Renal pelvis (tissue), 1 donor: ENCODE measurements at regions not wholly inside any gene's neighbourhood (a gene's known extent, or its start where the extent isn't known, plus 50 kb on each side); places are given as distances from the start of the nearest gene placed in this dataset.

Experiments
- DNase-seq: peaks from one replicate; pipeline ENCODE4 v3.0.0-alpha.2; 2013

DNA sequence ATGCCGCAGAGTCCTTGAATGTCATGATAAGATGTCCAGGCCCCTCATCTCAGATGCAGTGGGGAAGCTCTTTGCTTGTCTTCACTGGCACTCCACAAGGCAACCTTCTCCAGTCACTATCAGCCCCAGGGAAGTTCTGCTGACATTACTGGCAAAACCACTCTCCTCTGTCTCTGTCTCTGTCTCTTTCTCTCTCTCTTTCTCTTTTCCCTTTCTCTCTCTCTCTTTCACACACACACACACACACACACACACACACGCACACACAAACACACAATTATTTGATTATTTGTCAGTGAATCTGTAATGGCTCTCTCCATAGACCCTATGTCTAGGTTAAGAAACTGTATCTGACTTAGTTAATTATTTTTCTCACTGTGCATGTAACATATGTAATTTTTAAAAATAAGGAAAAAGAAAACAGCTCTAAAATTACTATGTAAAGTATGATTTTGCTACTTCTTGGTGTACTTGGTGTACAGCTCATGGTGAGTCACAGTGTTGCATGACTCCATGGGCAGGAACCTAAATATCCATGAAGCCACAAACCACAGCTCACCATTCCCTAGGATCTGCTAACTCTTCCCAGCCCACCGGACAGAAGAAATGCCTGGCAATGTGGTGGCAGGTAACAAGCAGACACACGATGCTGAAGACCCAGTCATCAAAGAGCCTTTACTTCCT, 594.9 kb upstream of the ID2 start:
- no peak for DNase-seq

DNA sequence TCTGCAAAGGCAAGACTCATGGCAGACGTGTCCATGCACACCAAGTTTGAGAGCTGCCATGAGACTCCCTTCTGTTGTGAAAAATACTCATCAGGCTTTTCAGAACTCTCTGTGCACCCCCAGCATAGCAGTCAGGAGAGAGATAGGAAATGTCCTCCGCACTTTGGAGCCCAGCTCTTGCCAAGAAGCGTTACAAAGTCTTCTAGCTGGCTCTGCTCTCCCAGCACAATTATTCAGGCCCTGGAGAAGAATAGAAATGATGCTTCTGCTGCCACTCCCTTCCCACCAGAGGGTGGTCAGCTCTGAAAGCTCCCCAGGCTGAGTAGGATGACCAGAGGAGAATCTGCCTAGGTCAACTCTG, 594.4 kb upstream of the ID2 start:
- no peak for DNase-seq

DNA sequence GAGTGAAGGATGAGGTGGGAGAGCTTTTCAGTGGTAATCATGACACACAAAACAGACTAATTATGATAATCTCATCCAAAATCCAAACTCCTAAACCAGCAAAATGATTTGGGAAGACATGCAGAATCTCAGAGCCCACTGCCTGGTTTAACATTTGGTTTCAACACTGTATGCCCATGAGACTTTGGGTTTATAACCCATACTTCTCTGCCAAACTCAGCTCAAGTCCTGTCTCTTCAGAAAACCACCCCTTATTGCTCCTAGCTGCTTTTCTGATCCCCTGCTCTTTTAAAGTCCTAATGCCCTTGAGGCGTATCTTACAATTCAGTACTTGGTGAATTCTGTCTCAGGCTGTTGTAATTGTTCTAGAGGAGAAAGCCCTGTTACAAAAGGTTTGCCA, 593.0 kb upstream of the ID2 start:
- no peak for DNase-seq

DNA sequence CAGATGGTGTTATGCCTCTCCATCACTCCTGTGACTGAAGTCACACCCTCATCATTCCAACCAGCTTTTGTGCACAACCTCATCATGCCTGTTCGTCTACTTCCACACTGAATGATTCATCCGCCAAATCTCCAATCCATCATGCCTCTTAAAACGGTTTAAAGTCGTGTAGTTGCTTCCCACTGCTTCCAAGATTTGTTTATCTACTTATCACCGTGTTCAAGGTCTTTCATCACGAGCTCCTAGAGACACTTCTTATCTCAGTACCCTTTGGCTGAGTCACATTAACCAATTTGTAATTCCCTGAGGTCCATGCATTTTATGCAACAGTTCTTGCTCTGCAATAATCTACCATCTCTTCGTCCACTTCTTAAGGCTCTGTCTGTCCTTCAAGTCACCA, 592.3 kb upstream of the ID2 start:
- no peak for DNase-seq

DNA sequence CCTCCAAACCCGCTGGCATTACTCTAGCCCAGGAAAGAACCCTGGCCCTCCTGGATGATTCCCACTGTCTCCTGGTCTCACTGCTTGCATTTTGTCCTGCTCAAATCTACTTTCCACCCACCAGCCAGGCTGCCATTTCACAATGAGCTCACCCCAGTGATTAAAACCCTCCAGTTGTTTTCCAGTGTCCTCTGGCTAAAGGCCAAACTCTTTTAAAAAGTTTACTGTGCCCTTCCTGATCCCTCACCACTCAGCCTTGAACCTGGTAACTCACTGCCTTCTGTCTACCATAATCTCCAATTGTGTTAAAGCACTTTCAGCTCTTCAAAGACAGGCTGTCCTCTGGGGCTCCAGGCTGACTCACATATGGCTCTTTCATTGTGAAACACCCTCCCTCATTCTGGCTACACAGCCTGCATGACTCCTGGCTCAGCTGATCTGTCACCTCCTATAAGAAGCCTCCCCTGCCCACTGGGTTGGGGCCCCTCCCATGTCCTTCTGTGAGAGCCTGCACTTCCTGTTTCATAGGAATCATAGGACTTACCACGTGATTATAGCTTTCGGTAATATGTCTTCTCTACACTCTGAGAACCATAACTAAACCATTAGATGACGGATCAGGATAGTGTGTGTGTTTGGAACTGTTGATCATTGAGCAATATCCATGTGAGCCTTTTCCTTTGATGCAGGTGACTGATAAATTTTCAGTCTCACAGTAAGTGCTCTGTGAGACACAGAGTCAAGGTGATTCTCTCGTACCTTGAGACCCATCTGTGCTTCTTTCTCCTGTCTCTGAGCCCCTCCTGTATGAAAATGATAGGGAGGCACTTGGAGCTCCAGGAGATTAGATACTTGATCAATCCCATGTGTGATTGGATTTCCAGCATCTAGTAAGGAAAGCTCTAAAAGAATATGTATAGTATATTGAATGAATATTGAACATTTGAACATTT, 590.8 kb upstream of the ID2 start:
- no peak for DNase-seq

DNA sequence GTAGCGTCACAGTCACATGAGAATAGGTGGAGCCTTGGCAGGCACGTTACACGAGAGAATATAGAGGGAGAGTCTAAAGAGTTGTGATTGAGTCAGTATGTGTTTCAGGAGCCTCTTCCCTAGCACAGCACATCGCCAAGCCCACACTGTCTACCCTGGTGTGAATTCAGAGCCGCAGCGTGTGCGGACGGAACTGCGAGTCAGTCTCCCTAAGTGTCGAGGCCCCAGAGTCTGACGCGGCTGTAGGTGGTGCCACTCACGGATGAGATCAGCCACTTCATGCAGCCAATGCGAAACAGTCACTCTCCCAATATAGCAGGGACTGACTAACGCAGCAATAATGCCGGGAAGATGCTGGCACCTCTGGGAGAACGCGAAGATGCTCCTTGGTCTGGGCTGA, 587.3 kb upstream of the ID2 start:
- no peak for DNase-seq

DNA sequence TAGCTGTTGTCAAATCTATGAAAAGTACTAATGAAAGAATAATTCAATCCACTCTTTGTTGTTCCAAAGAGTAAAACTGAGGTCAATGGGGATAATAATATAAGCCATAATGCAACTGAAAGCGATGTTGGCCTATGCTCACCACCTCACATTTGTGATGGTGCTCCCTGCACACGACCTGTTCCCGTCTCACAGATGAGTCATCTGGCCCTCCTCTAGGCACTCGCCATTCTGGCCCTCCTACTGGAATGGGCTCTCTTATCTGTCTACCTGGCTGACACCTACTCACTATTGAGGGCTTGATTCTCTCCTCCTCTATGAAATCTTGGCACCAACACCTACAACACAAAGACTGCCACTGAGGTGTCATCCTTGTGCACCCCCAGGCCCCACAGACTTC, 585.9 kb upstream of the ID2 start:
- DNase-seq, result no peak

DNA sequence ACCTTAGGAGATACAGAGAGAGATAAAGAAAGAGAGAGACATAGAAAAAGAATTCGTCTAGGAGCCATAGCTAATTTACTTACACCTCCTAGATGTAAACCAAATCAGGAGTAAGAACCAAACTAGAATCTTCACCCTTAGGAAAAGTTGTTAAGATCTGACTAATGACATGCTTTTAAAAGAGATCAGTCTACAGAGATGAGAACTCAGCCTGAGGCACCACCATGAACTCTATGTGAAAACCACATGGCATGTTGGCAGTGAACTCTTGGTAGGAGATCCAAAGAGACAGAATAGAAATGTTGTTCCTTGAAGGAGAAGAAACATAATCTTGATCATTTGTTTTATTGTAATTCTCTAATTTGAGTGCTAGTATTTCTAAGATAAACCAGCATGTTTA, 585.4 kb upstream of the ID2 start:
- no peak for DNase-seq

DNA sequence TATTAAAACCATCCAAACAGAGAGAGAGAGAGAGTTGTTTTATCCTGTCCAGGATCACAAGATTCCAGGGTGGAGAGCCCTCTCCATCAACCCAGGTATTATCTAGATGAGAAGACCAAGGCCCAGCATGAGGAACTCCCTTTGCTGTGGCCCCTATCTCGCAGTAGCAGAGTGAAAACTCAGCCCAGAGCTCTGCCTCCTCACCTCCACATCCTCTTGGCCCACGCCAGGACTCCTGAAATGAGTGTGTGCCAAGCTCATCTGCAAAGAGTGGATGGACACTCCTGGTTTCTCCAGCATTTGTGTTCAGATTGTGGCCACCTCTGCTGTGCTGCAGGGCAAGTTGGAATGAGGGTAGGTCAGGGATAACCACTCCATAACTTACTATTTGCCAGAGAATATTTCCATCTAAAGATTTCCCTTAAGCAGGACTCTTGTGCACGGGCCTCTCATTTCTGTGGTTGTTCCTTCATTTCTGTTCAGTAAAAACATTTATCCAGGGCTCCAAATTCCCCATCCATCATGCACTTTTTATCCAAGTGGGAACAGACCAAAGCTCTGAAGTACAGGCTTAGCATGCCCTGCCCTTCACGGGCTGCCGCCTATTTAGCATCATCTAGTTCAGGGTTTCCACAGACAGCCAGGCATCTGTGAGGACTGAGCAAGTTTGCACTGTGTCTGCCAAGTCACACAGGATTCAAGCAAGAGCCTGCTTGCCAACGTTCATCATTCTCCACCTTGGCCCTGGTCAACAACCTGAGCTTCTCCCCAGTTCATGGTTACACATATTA, 583.2 kb upstream of the ID2 start:
- DNase-seq, result no peak

DNA sequence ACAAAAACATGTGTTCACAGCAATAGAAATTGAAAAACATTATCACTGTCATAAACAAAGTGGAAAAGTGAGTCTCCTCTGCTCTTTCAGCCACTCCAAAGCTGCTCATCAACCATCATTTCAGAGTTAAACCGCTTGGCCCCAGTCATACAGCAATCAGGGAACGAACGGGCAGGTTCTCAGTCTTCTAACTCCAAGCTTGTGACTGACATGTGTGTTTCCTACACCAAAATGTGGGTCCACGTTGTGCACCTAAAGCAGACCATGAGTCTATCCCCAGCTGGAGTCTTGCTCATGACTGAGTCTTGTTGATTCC, 582.6 kb upstream of the ID2 start:
- DNase-seq, result no peak

DNA sequence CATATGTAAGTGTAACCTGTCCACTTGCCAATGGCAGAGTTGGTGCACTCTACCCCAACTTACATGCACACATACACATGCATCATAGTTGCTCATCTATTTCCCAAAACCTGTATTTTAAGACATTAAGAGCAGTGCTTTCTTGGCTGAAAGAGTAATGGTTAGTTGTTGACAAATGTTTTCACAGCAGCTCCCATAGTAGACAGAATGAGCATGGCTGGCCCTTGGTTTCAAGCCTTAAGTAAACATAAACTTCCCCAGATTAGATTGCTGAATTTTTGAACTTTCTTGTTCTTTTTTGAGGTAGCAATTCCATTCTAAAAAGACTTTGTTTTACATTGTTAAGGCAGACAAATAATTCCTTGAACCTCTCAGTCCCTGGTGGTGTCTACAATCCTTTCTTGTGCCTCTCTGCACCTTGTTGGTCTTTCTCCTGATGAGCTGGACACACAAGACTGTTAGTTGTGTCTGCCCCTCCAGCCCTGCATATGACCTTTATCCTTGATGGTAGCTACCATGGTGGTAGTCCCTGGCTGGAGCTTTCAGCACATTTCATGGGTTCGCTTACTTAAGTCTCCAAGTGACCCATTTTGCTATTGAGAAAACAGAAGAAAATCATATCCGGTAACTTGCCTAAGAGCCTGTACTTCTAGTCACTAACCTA, 580.1 kb upstream of the ID2 start:
- DNase-seq, result no peak

DNA sequence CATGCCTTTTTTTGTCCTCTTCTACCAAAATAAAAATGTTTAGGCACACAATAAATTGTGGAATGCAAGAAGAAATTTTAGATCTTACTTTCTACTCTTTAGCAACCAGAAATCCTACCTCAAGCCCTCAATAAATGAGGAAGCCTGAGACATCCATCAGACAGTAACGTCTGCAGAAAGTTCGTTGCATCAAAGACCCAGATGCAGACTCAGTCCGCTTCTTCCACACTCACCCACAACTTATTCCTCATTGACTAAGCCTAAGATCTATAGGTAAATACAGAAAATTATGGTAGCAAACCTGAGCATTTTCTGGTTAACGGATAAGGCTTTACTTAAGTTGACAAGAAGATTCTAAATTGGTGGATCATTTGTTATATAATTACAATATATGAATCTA, 579.4 kb upstream of the ID2 start:
- no peak for DNase-seq

DNA sequence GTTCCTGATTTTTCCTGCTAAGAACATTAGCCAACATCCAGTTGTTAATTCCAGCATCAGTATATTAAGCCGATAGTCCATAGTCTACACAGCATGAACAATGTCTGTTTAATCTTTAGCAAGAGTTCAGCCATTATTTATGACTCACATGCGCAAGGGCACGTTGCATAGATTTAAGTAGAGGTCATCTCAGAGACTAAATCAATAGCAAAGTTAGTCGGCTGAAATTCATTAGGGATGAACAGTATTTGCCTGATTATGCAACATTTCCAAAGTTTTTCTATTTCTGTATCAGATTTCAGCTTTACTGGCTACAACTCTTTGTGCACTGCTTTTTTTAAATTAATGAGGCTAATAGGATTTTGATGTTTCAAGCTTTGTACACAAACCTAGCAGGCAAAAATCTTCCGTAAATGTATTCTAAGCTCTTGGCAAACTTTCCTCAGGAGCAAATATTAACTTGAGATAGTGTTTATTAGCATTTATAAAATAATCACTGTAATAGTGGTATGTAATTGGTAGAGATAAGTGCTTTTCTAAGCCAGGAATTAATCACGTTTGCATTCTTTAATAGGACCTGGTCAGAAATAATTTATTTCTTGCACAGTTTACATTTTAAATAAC, 578.7 kb upstream of the ID2 start:
- no peak for DNase-seq

DNA sequence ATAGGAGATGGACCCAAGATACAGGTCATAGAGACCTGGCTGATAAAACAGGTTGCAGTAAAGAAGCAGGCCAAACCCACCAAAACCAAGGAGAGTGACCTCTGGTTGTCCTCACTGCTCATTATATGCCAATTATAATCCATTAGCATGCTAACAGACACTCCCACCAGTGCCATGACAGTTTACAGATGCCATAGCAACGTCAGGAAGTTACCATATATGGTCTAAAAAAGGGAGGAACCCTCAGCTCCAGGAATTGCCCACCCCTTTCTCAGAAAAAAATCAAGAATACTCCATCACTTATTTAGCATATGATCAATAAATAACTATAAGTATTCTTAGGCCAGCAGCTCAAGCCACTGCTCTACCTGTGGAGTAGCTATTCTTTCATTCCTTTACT, 574.7 kb upstream of the ID2 start:
- DNase-seq, result no peak

DNA sequence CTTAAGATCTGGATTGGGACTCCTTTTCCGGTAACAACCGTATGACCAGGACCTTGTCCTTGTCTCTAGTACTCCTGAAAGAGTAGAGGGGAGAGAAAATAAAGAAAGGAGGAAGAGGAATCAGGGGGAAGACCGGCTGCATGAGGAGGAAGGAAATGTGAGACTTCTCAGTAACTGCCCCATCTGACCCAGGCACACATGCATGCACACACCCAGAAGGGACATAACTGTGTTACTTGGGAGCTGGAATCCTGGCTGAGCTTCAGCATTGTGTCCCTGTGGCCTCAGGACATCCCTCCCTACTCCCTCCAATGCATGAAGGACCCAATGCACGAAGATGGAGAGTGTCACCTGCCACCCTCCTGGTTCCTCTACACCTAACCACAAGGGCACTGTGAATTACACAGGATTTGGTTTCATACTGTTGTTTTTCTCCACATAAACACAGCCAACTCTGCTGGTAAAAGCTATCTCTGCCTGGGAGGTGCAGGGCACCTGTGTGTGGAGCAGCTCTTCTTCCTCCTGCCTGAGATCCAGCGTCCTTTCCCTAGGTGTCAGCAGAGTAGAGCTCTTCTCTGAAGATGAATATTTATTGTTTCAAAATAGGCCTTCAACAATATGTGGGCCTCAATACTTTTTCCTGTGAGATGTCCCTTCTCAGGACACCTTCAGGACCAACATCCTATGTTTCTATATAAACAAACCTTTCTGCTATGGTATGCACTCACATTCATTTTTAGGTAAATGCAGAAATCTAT, 574.1 kb upstream of the ID2 start:
- DNase-seq, result no peak

DNA sequence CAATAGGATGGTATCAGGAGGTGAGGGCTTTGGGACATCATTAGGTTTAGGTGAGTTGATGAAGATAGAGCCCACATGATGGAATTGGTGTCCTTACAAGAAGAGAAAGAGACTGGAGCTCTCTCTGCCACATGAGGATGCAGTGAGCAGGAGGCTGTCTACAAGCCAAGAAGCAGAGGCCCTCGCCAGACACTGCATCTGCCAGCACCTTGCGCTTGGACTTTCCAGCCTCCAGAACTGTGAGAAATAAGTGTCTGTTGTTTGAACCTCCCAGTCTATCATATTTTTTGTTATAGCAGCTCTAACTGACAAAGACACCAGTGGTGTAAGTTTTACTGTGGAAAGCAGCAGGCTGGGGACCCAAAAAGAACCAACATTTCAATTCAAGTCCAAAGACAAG, 571.1 kb upstream of the ID2 start:
- DNase-seq, result no peak

DNA sequence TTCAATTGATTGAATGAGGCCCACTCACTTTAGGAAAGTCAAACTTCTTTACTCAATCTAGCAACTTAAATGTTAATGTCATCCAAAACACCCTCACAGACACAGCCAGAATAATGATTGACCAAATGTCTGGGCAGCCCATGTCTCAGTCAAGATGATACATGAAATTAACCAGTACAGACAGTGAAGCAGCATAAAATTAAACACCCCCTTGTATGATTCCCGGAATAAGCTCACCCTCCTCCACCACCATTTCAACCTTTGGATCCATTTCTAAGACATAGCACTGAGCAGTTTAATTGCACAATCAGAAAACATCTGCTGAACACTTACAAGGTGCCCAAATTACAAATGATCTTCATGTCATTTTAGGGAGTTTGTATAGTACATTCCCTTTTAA, 570.7 kb upstream of the ID2 start:
- DNase-seq, result no peak

DNA sequence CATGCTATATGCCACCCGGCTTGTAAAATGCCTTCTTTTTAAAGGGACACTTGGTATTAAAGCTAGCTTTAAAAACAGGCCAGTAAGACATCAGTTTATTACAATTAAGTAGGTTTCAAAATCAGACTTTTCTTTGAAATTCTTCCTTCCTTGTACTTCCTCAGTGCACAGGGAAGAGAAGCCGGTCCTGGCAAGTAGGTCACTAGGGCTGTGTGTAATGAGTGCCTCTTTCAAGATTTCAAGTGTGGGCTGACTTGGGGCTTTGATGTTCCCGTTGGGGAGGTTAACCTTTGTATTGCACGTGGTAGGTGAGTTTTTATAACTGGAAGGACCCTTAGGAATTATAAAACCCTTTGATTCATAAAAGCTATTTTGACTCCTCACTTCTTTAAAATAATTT, 566.4 kb upstream of the ID2 start:
- DNase-seq, result no peak

DNA sequence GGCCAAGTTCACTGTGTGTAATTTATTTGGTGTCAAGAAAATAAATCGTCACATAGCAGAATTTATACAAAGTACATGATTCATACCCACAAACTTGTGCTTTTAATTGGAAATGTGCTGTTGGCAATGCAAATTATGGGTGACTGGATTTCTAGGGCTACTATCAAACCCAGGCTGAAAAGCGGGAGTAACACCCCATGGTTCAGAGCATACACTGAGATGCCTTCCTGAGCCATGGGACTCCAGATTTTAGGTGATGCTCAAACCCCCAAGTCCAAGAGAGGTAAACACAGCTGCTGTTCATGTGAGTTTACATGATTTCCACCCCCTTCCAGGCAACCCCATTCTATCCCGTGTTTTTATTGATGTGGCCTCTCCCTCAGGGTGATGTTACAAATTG, 565.9 kb upstream of the ID2 start:
- no peak for DNase-seq

DNA sequence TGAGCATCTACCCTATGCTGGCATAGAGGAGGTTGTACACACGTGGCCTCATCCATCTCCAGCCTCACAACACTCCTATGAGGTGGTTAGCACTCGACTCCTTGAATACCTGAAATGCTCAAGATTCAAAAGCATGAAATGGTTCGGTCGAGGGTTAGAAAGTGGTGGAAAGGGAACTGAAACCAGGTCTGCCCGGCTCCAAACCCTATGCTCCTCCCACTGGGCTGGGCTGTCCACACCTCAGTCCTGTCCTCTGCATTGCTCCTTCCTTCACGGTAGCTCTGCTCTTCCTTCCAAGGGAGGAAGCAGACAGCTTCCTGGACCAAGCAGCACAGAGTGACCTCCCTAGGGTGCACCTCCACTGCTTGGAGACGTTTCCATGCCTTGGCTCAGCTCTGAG, 565.2 kb upstream of the ID2 start:
- DNase-seq, result no peak
